CD4-positive, alpha-beta T cell treated with Interleukin-17A for 4 hours (primary cell): ENCODE measurements at regions not wholly inside any gene's neighbourhood (a gene's known extent, or its start where the extent isn't known, plus 50 kb on each side); places are given as distances from the start of the nearest gene placed in this dataset.
"Not testable (repeated sequence)": the region's sequence is repeated elsewhere in the genome, so short reads cannot be mapped to it uniquely, and the experiment has no call there.

Source experiments
- DNase-seq: peaks from one replicate; pipeline ENCODE4 v3.0.0-alpha.2; 2020; ENCODE audit warnings: mixed read lengths

DNA sequence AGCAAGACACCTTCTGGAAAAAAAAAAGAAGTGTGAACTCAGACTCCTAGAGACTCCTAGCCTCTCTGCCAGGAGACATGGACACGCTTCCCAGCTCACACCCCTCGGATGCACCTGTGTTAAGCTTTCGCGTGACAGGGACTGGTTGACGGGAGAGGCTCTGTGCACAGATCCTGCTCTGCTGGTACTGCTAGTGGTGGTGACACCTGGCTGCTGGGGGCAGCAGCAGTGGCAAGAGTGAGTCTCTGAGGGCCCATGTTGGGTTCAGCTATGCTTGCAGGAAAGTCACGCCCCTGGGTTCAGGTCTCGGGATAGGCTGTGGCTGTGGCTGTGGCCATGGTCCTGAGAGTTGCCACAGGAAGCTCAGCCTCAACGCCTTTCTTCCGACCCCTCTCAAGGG is 81.1 kb downstream of the XRCC2 start:
- no peak for DNase-seq

DNA sequence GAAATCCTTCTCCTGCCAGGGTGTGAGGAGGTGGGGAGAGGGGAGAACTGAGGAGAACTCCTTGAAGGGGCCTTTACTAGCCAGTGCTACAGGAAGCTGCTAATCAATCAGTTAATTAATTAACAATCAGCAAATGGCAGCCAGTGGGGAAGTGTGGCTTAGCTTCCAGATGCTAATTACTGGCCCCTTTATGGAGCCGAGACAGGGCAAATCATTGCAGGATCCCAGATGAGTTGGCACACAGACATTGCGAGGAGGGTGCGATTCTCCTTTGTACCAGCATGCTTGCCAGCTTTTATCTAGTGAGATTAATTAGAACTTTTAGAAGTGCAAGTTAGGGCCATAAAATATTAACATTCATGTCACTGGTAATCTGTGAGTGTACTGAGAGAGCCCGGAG is 84.0 kb downstream of the XRCC2 start:
- DNase-seq, result no peak

GRCh38 chr7:152590481-152590880 is 85.5 kb downstream of the XRCC2 start:
- no peak for DNase-seq

DNA sequence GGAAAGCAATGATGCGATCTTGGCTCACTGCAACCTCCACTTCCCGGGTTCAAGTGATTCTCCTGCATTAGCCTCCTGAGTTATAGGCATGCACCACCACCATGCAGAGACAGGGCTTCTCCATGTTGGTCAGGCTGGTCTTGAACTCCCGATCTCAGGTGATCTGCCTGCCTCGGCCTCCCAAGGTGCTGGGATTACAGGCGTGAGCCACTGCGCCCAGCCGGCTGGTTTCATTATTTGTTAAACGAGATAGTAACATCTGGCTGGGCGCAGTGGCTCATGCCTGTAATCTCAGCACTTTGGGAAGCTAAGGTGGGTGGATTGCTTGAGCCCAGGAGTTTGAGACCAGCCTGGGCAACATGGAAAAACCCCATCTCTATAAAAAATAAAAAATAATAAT is 86.1 kb downstream of the XRCC2 start:
- DNase-seq, result not testable (repeated sequence)

GRCh38 chr7:152588350-152588749 is 87.6 kb downstream of the XRCC2 start:
- no peak for DNase-seq

DNA sequence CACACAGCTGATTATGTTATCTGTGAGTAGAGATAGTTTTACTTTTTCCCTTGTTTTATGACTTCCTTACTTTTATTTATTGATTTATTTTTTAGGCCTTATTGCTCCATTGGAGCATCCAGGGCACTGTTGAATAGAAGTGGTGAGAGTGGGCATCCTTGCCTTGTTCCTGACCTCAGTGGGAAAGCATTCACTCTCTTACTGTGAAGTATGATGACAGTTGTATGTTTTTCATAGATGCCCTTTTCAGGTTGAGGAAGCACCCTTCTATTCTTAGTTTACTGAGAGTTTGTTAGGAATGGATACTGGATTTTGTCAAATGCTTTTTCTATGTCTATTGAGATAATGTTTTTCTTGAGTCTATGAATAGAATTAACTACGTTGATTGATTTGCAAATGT is 88.6 kb downstream of the XRCC2 start:
- no peak for DNase-seq

DNA sequence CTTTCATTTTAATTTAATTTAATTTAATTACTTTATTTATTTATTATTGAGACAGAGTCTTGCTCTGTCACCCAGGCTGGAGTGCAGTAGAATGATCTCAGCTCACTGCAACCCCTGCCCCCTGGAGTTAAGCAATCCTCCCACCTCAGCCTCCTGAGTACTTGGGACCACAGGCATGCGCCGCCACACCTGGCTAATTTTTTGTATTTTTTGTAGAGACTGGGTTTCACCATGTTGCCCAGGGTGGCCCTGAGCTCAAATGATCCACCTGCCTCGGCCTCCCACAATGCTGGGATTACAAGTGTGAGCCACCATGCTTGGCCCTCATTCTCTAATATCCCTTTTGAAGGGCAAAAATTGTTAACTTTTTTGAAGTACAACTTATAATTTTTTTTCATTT is 92.9 kb downstream of the XRCC2 start:
- no peak for DNase-seq

- DNase-seq, result no peak
These were observed 96.9 kb downstream of the XRCC2 start for GRCh38 chr7:152579070-152579469.

DNA sequence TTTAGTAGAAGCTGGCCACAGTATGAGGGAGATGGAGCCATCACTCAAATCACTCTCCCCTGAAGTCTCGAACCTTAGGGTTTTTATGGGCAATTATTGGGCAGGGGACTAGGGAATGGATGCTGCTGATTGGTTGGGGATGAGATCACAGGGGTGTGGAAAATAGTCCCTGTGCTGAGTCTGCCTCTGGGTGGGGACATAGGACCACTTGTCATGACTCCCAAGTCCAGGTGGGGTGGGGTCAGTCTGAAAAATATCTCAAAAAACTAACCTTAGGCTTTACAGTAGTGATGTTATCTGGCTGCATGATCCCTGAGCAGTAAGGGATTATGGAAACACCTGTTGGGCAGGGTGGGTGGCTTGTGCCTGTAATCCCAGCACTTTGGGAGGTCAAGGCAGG is 98.6 kb downstream of the XRCC2 start:
- DNase-seq, result no peak

GRCh38 chr7:152574892-152575548 is 100.9 kb downstream of the XRCC2 start:
- DNase-seq, result no peak

DNA sequence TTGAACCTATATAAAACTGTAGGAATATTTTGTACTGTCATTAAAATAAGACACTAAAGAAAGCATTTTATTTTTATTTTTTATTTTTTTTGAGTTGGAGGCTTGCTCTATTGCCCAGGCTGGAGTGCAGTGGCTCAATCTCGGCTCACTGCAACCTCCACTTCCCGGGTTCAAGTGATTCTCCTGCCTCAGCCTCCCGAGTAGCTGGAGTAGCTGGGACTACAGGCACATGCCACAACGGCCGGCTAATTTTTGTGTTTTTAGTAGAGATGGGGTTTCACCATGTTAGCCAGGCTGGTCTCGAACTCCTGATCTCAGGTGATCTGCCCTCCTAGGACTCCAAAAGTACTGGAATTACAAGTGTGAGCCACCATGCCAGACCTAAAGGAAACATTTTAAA is 102.8 kb downstream of the XRCC2 start:
- not testable (repeated sequence) for DNase-seq

DNA sequence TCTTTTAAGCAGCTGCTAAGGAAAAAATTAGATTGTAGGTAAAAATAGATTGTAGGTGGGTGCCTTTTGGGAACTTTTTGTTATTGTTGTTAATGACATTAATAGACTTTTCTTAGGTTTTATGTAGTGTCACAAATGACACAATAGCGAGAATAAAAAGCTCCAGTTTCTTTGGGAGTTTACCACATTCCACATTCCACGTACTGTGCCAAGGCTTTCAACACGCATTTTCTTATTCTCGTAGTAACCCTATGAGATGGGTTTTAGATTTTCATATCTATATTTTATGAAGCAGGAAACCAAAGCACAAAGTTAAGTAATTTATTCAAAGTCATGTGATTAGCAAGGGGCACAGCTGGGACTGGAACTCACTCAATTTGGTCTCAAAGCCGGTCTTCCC is 103.8 kb downstream of the XRCC2 start:
- no peak for DNase-seq

GRCh38 chr7:152571068-152571467 is 104.9 kb downstream of the XRCC2 start:
- DNase-seq, result no peak

DNA sequence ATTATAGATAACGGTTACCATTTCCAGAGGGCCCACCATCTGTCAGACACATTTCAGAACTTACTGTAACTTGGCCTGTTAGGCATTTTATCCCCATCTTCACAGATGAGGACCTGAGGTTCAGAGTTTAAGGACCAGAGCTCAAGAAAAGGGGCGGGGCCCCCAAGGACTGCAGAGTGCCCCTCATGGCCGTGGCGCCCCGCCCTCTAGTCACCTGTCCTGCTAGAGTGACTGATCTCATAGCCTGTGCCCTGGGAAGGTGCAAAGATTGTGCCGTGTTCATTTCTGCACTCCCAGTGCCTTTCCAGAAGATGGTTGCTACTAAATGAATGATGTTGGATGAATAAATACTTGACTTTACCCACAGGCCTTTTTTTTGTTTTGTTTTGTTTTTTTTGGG is 107.0 kb downstream of the XRCC2 start:
- DNase-seq, result no peak

- no peak for DNase-seq
These were observed 110.2 kb downstream of the XRCC2 start for GRCh38 chr7:152565731-152566130.

- DNase-seq, result no peak
These were observed 111.2 kb downstream of the XRCC2 start for GRCh38 chr7:152564656-152565250.

GRCh38 chr7:152556013-152556755 is 119.8 kb downstream of the XRCC2 start:
- DNase-seq, result no peak

DNA sequence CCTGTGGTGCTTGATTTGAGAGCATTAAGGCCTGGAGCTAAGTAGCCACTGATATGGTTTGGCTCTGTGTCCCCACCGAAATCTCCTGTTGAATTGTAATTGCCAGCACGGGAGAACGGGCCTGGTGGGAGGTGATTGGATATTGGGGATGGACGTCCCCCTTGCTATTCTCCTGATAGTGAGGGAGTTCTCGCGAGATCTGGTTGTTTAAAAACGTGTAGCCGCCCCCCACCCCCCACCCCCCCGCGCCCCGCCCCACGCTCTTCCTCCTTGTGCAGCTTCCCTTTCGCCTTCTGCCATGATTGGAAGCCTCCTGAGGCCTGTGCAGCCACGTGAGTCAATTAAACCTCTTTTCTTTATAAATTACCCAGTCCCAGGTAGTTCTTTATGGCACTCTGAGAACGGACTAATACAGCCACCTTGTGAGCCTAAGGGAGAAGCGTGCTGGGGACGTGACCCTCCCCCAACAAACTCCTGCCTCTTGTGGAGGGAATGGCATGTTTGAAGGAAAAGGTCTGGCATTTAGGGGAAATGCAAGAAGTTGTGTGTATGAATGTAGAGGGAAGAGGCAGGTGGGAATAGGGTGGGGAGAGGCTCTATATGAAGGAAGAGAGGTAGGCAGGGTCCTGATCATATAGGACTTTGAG is 118.0 kb upstream of the KMT2C start:
- no peak for DNase-seq

GRCh38 chr7:152551304-152552036 is 115.7 kb upstream of the KMT2C start:
- no peak for DNase-seq

DNA sequence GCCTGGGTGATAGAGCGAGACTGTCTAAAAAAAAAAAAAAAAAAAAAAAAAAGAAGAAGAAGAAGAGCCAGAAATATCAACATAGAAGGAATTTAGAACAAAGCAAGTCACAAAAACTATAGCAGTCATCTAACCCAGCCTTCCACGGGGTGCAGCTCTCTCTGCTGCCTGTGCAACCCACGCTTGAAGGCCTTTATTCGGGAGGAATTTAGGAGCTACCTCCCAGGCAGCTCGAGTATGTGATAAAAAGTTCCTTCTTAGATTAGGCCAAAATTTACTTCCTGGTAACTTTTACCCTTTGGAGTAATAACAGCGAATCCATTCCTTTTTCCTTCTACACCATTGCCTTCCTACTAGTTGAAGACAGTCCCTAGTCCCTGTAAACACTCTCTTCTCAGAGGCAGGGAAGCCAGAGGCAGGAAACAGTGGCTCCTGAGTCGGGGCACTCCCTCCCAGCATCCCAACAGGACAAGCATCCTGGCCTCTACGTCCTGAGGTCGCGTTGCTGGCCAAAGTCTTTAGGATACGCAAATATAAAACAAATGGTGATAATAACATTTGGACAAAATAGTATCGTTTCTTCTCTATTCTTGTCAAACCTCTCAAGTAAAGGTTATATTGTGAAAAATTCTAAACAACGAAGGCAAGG is 109.3 kb upstream of the KMT2C start:
- no peak for DNase-seq

DNA sequence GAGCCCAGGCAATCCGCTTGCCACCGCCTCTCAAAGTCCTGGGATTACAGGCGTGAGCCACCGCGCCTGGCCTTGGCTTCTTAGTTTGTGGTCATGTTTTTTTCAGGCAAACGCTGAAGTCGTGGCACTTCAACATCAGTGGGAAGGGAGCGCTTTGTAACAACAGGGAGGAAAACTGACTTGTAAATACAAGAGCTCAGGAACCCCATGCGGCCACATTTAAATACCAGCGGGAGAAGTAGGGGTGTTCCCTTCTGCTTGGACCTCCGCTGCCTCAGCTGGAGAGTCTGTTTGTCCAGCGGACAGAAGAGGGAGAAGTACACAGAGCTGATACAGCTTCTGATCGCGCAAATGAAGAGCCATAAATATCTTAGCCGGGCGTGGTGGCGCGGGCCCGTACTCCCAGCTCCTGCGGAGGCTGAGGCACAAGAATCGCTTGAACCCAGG is 108.7 kb upstream of the KMT2C start:
- no peak for DNase-seq

GRCh38 chr7:152543799-152544198 is 108.0 kb upstream of the KMT2C start:
- no peak for DNase-seq

DNA sequence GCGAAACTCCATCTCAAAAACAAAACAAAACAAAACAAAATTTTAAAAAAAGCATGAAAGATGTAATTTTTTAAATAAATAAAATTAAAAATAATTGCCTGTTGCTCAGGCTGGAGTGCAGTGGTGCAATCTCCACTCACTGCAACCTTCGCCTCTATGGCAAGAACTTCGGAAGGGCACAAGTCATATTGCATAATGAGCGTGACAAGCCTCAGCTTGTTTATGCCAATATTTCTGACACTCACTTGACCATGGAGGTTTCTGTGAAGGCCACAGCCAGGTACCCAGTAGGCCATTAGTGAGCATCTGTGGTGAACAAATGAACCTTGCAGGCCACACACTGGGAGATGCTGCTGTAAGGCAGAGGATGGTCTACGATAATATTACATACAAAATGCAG is 106.1 kb upstream of the KMT2C start:
- DNase-seq, result no peak
